GDM1 (cell line): ENCODE measurements at regions not wholly inside any gene's neighbourhood (a gene's known extent, or its start where the extent isn't known, plus 50 kb on each side); places are given as distances from the start of the nearest gene placed in this dataset.

Experiments
- DNase-seq: peaks from one replicate; lab custom pipeline; 2025; lab: John Stamatoyannopoulos, UW

- no peak for DNase-seq
Measured at GRCh38 chr1:96964761-96965160, 243.2 kb downstream of the PTBP2 start.

- DNase-seq = peak; percentile 47
Measured at GRCh38 chr1:96966536-96967138, 245.1 kb downstream of the PTBP2 start.

GRCh38 chr1:96967311-96967710, 245.7 kb downstream of the PTBP2 start:
- no peak for DNase-seq

- DNase-seq = no peak
Measured at GRCh38 chr1:96968541-96968940, 247.0 kb downstream of the PTBP2 start.

GRCh38 chr1:96968983-96969382, 247.4 kb downstream of the PTBP2 start:
- no peak for DNase-seq

- DNase-seq = no peak
Measured at GRCh38 chr1:96969656-96970163, 248.1 kb downstream of the PTBP2 start.

GRCh38 chr1:96971439-96971838, 249.9 kb downstream of the PTBP2 start:
- no peak for DNase-seq

- DNase-seq = no peak
Measured at GRCh38 chr1:96971849-96972602, 250.4 kb downstream of the PTBP2 start.

- no peak for DNase-seq
Measured at GRCh38 chr1:96973605-96974004, 252.0 kb downstream of the PTBP2 start.

GRCh38 chr1:96978444-96978843, 256.9 kb downstream of the PTBP2 start:
- DNase-seq = no peak

GRCh38 chr1:96978901-96979300, 257.3 kb downstream of the PTBP2 start:
- DNase-seq = no peak

GRCh38 chr1:96979304-96980268, 258.0 kb downstream of the PTBP2 start:
- DNase-seq = no peak

- no peak for DNase-seq
Measured at GRCh38 chr1:96980448-96980847, 258.9 kb downstream of the PTBP2 start.

GRCh38 chr1:96981181-96981580, 259.6 kb downstream of the PTBP2 start:
- DNase-seq = no peak

- DNase-seq = no peak
Measured at GRCh38 chr1:96982118-96982517, 260.5 kb downstream of the PTBP2 start.

- DNase-seq = no peak
Measured at GRCh38 chr1:96983866-96984265, 262.3 kb downstream of the PTBP2 start.

- DNase-seq = no peak
Measured at GRCh38 chr1:96987186-96987703, 265.7 kb downstream of the PTBP2 start.

GRCh38 chr1:96989302-96989701, 267.7 kb downstream of the PTBP2 start:
- DNase-seq = no peak

GRCh38 chr1:96990136-96990535, 268.6 kb downstream of the PTBP2 start:
- no peak for DNase-seq

- no peak for DNase-seq
Measured at GRCh38 chr1:96991261-96991660, 269.7 kb downstream of the PTBP2 start.

- DNase-seq = no peak
Measured at GRCh38 chr1:96992871-96993270, 271.3 kb downstream of the PTBP2 start.

GRCh38 chr1:96995351-96995750, 273.8 kb downstream of the PTBP2 start:
- DNase-seq = no peak
